GM12878 (cell line): ENCODE measurements at regions not wholly inside any gene's neighbourhood (a gene's known extent, or its start where the extent isn't known, plus 50 kb on each side); places are given as distances from the start of the nearest gene placed in this dataset.

Experiments
- BACH1 ChIP-seq: fragments of 450-650 bp; IDR thresholded peaks from 2 replicates; pipeline ENCODE4 v1.6.1; 2017; ENCODE audit warnings: mild to moderate bottlenecking, borderline replicate concordance
- CHD1 ChIP-seq: IDR thresholded peaks from 2 replicates; pipeline ENCODE4 v1.6.1; 2012; ENCODE audit warnings: low read depth, low read length, improper control_type of control experiment
- JUND ChIP-seq: IDR thresholded peaks from 2 replicates; pipeline ENCODE4 v1.6.1; 2012; ENCODE audit warnings: low read depth, mild to moderate bottlenecking, low read length, improper control_type of control experiment, moderate library complexity
- MTA3 ChIP-seq: IDR thresholded peaks from 2 replicates; pipeline ENCODE4 v1.6.1; 2012; ENCODE audit warnings: low read length, inconsistent platforms, borderline replicate concordance
- POLR2AphosphoS5 ChIP-seq: IDR thresholded peaks from 2 replicates; pipeline ENCODE4 v1.6.1; 2011; ENCODE audit warnings: mild to moderate bottlenecking, low read length, inconsistent platforms
- ZNF274 ChIP-seq: IDR thresholded peaks from one replicate; pipeline ENCODE4 v1.8.0; 2011; ENCODE audit not compliant: insufficient read length, insufficient read depth
- TF ChIP-seq, protein P1 (sequence below), 3 experiments: IDR thresholded peaks in 2 of 3; conservative IDR thresholded peaks in 1 of 3; 2 replicates each; pipeline ENCODE4 v1.5.1; 2011; ENCODE audit warnings: low read depth in 3 of 3, low read length in 3 of 3, mild to moderate bottlenecking in 3 of 3, control low read depth in 2 of 3, moderate library complexity in 2 of 3, inconsistent platforms in 1 of 3, mixed read lengths in 1 of 3; ENCODE audit not compliant: control insufficient read depth in 2 of 3, insufficient read depth in 1 of 3; ENCODE audit errors: extremely low read depth in 1 of 3
- TF ChIP-seq, protein P2 (sequence below): IDR thresholded peaks from 2 replicates; pipeline ENCODE4 v1.6.1; 2011; ENCODE audit warnings: low read depth, low read length, improper control_type of control experiment, borderline replicate concordance
- TF ChIP-seq, protein P3 (sequence below): IDR thresholded peaks from 2 replicates; pipeline ENCODE4 v1.6.1; 2012; ENCODE audit warnings: low read depth, low read length, improper control_type of control experiment
- TF ChIP-seq, protein P4 (sequence below): IDR thresholded peaks from 2 replicates; pipeline ENCODE4 v1.6.1; 2012; ENCODE audit warnings: low read length, inconsistent platforms
- TF ChIP-seq, protein P5 (sequence below): IDR thresholded peaks from 2 replicates; pipeline ENCODE4 v1.6.1; 2011; ENCODE audit warnings: borderline replicate concordance, low read depth, mild to moderate bottlenecking, moderate library complexity, mixed read lengths, low read length; ENCODE audit not compliant: insufficient read depth; ENCODE audit errors: extremely low read length
- TF ChIP-seq, protein P6 (sequence below): fragments of 450-650 bp; IDR thresholded peaks from 2 replicates; pipeline ENCODE4 v1.6.1; 2017; ENCODE audit warnings: antibody characterized with exemption, mild to moderate bottlenecking, moderate library complexity

DNA sequence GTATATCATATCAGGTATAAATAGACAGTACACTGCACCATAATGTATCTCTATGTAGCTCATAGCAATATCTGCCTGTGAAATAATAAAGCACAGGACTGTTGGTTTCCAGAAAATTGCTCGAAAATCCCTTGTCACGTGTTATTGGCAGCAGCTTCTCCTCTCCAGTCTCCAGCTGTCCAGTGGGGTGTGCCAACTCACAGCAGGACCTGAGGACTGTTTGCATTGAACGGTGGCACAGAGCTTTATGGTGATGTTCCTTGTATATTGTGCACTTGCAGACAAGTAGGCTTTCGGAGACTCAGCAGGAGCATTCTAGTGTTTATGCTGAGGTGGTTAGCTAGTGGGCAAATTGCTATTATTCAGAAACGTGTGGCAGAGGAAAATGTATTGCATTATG is 182.2 kb upstream of the ATP5MC3 start:
- TF ChIP-seq JUND (no peak), MTA3 (no peak), BACH1 (no peak), ZNF274 (no peak), CHD1 (no peak), POLR2AphosphoS5 (no peak)
- TF ChIP-seq, protein P1, sequence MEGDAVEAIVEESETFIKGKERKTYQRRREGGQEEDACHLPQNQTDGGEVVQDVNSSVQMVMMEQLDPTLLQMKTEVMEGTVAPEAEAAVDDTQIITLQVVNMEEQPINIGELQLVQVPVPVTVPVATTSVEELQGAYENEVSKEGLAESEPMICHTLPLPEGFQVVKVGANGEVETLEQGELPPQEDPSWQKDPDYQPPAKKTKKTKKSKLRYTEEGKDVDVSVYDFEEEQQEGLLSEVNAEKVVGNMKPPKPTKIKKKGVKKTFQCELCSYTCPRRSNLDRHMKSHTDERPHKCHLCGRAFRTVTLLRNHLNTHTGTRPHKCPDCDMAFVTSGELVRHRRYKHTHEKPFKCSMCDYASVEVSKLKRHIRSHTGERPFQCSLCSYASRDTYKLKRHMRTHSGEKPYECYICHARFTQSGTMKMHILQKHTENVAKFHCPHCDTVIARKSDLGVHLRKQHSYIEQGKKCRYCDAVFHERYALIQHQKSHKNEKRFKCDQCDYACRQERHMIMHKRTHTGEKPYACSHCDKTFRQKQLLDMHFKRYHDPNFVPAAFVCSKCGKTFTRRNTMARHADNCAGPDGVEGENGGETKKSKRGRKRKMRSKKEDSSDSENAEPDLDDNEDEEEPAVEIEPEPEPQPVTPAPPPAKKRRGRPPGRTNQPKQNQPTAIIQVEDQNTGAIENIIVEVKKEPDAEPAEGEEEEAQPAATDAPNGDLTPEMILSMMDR (IDR thresholded peaks at IDR 0.05 in 2 of 3, conservative IDR thresholded peaks at IDR 0.05 in 1 of 3; ENCODE audit: control insufficient read depth in 2 of 3, extremely low read depth in 1 of 3, insufficient read depth in 1 of 3, low read depth in 3 of 3, low read length in 3 of 3), result no peak
- TF ChIP-seq, protein P2, sequence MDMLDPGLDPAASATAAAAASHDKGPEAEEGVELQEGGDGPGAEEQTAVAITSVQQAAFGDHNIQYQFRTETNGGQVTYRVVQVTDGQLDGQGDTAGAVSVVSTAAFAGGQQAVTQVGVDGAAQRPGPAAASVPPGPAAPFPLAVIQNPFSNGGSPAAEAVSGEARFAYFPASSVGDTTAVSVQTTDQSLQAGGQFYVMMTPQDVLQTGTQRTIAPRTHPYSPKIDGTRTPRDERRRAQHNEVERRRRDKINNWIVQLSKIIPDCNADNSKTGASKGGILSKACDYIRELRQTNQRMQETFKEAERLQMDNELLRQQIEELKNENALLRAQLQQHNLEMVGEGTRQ, result no peak
- TF ChIP-seq, protein P3, sequence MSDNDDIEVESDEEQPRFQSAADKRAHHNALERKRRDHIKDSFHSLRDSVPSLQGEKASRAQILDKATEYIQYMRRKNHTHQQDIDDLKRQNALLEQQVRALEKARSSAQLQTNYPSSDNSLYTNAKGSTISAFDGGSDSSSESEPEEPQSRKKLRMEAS, result no peak
- TF ChIP-seq, protein P4, sequence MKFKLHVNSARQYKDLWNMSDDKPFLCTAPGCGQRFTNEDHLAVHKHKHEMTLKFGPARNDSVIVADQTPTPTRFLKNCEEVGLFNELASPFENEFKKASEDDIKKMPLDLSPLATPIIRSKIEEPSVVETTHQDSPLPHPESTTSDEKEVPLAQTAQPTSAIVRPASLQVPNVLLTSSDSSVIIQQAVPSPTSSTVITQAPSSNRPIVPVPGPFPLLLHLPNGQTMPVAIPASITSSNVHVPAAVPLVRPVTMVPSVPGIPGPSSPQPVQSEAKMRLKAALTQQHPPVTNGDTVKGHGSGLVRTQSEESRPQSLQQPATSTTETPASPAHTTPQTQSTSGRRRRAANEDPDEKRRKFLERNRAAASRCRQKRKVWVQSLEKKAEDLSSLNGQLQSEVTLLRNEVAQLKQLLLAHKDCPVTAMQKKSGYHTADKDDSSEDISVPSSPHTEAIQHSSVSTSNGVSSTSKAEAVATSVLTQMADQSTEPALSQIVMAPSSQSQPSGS, result no peak
- TF ChIP-seq, protein P5, sequence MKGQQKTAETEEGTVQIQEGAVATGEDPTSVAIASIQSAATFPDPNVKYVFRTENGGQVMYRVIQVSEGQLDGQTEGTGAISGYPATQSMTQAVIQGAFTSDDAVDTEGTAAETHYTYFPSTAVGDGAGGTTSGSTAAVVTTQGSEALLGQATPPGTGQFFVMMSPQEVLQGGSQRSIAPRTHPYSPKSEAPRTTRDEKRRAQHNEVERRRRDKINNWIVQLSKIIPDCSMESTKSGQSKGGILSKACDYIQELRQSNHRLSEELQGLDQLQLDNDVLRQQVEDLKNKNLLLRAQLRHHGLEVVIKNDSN, result no peak
- TF ChIP-seq, protein P6, sequence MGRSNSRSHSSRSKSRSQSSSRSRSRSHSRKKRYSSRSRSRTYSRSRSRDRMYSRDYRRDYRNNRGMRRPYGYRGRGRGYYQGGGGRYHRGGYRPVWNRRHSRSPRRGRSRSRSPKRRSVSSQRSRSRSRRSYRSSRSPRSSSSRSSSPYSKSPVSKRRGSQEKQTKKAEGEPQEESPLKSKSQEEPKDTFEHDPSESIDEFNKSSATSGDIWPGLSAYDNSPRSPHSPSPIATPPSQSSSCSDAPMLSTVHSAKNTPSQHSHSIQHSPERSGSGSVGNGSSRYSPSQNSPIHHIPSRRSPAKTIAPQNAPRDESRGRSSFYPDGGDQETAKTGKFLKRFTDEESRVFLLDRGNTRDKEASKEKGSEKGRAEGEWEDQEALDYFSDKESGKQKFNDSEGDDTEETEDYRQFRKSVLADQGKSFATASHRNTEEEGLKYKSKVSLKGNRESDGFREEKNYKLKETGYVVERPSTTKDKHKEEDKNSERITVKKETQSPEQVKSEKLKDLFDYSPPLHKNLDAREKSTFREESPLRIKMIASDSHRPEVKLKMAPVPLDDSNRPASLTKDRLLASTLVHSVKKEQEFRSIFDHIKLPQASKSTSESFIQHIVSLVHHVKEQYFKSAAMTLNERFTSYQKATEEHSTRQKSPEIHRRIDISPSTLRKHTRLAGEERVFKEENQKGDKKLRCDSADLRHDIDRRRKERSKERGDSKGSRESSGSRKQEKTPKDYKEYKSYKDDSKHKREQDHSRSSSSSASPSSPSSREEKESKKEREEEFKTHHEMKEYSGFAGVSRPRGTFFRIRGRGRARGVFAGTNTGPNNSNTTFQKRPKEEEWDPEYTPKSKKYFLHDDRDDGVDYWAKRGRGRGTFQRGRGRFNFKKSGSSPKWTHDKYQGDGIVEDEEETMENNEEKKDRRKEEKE, result no peak
